HepG2 (cell line): ENCODE measurements at regions not wholly inside any gene's neighbourhood (a gene's known extent, or its start where the extent isn't known, plus 50 kb on each side); places are given as distances from the start of the nearest gene placed in this dataset.

Experiments used
- ATAC-seq: fragments of 200-7000 bp; cut with Tn5 transposase; 3 replicates; pipeline ENCODE4 v1.9.1; 2020; ENCODE audit warnings: mild to moderate bottlenecking, moderate library complexity
- BruUV-seq: library from RNA; stranded (reverse); fragments of 400-500 nt; replicated peaks from 2 replicates; lab custom pipeline; 2021; lab: Mats Ljungman, UMichigan
- CTCF ChIA-PET: fragments of 300-600 bp; formaldehyde crosslinking; extraction: SDS; loops from one replicate; lab custom pipeline; 2021; ENCODE audit warnings: low total read pairs, inconsistent platforms, low intra/inter-chr PET ratio; lab: Yijun Ruan, JAX
- POLR2A ChIA-PET: fragments of 350-600 bp; sonication (Branson Sonifier 250); formaldehyde crosslinking; loops from one replicate; lab custom pipeline; 2020; ENCODE audit warnings: antibody characterized with exemption, inconsistent platforms; lab: Yijun Ruan, JAX
- DNase-seq: peaks from one replicate; pipeline ENCODE4 v3.0.0-alpha.2; 2015; ENCODE audit warnings: low spot score
- FAIRE-seq: peaks from 3 replicates; lab custom pipeline; 2011; peaks lifted over from hg19 to GRCh38; lab: Jason Lieb, UNC
- H2AFZ ChIP-seq: one replicate; pipeline ENCODE4 v1.6.1; 2011; ENCODE audit warnings: low read length, inconsistent platforms
- H3K27ac ChIP-seq: fragments of 300-600 bp; 3 replicates; pipeline ENCODE4 v1.8.0; 2011; ENCODE audit warnings: mixed run types, mild to moderate bottlenecking, mixed read lengths, low read length, inconsistent platforms; ENCODE audit not compliant: insufficient read depth; ENCODE audit errors: extremely low read length
- H3K27me3 ChIP-seq, 2 experiments: fragments of 200-600 bp in 1 of 2; 2 replicates in 1 of 2; 3 replicates in 1 of 2; pipeline versions ENCODE4 v1.6.0 to v1.8.0; 2011; ENCODE audit warnings: low read length in 2 of 2, mild to moderate bottlenecking in 2 of 2, moderate library complexity in 2 of 2, inconsistent platforms in 1 of 2; ENCODE audit not compliant: insufficient read depth in 2 of 2, control insufficient read depth in 1 of 2
- H3K36me3 ChIP-seq, 2 experiments: fragments of 200-600 bp in 1 of 2; replicated peaks in 1 of 2; 2 replicates in 1 of 2; 3 replicates in 1 of 2; pipeline versions ENCODE4 v1.5.1 to v1.8.0; 2011; ENCODE audit warnings: low read length in 2 of 2, inconsistent platforms in 1 of 2; ENCODE audit not compliant: insufficient read depth in 2 of 2, control insufficient read depth in 1 of 2
- H3K4me1 ChIP-seq: 2 replicates; pipeline ENCODE4 v1.5.1; 2012; ENCODE audit warnings: low read length, inconsistent platforms; ENCODE audit not compliant: insufficient read depth
- H3K4me2 ChIP-seq: 2 replicates; pipeline ENCODE4 v1.6.0; 2011; ENCODE audit warnings: low read depth, low read length, inconsistent platforms
- H3K4me3 ChIP-seq, 3 experiments: fragments of 200-600 bp in 1 of 3; sonication (generic), shearing (Covaris generic) in 1 of 3; replicated peaks in 1 of 3; 2 replicates each; pipeline ENCODE4 v1.5.1; 2011 to 2016; ENCODE audit warnings: low read length in 3 of 3, inconsistent platforms in 2 of 3, low read depth in 2 of 3, mild to moderate bottlenecking in 2 of 3, control low read depth in 1 of 3, mixed read lengths in 1 of 3; ENCODE audit not compliant: insufficient read depth in 1 of 3
- H3K79me2 ChIP-seq: one replicate; pipeline ENCODE4 v1.6.1; 2011; ENCODE audit warnings: low read length, inconsistent platforms; ENCODE audit not compliant: insufficient read depth
- H3K9ac ChIP-seq: 2 replicates; pipeline ENCODE4 v1.6.0; 2011; ENCODE audit warnings: mild to moderate bottlenecking, low read depth, low read length, inconsistent platforms; ENCODE audit not compliant: insufficient read depth
- H3K9me3 ChIP-seq: 2 replicates; pipeline ENCODE4 v1.5.1; 2012; ENCODE audit warnings: mild to moderate bottlenecking, low read length
- H4K20me1 ChIP-seq: 2 replicates; pipeline ENCODE4 v1.6.0; 2011; ENCODE audit warnings: inconsistent platforms, mild to moderate bottlenecking, low read length, moderate library complexity; ENCODE audit not compliant: insufficient read depth
- ERF ChIP-seq: IDR thresholded peaks from 2 replicates; pipeline ENCODE4 v1.6.1; 2018; ENCODE audit warnings: missing biosample characterization, missing genetic modification reagents
- KLF13 ChIP-seq: sonication (generic); formaldehyde crosslinking; IDR thresholded peaks from 2 replicates; pipeline ENCODE4 v1.4.0; 2020; ENCODE audit warnings: mild to moderate bottlenecking, missing genetic modification reagents
- NCOA1 ChIP-seq: sonication (generic); formaldehyde crosslinking; IDR thresholded peaks from 2 replicates; pipeline ENCODE4 v1.9.0; 2021; ENCODE audit warnings: missing genetic modification reagents
- PAF1 ChIP-seq: IDR thresholded peaks from 2 replicates; pipeline ENCODE4 v1.6.1; 2016; ENCODE audit warnings: missing genetic modification reagents, missing compliant biosample characterization
- SSRP1 ChIP-seq: IDR thresholded peaks from 2 replicates; pipeline ENCODE4 v1.6.1; 2016; ENCODE audit warnings: control low read depth
- TAF1 ChIP-seq: sonication (generic); formaldehyde crosslinking; IDR thresholded peaks from 2 replicates; pipeline ENCODE4 v1.4.0; 2020; ENCODE audit warnings: missing genetic modification reagents
- ZKSCAN5 ChIP-seq: sonication (generic); formaldehyde crosslinking; IDR thresholded peaks from 2 replicates; pipeline ENCODE4 v1.5.1; 2020; ENCODE audit warnings: mild to moderate bottlenecking, missing genetic modification reagents
- ZNF501 ChIP-seq: sonication (generic); formaldehyde crosslinking; IDR thresholded peaks from 2 replicates; pipeline ENCODE4 v1.5.1; 2020; ENCODE audit warnings: mild to moderate bottlenecking, moderate library complexity, missing genetic modification reagents
- ZNF709 ChIP-seq: sonication (generic); formaldehyde crosslinking; IDR thresholded peaks from 2 replicates; pipeline ENCODE4 v1.5.0; 2020; ENCODE audit warnings: mild to moderate bottlenecking, missing genetic modification reagents
- ZNF772 ChIP-seq: sonication (generic); formaldehyde crosslinking; IDR thresholded peaks from 2 replicates; pipeline ENCODE4 v1.5.0; 2020; ENCODE audit warnings: mild to moderate bottlenecking, missing genetic modification reagents
- in situ Hi-C: cut with HindIII; loops from 2 replicates; pipeline ENCODE4 v1.10.0; 2017; ENCODE audit warnings: low pct_unique_long_range_greater_than_20kb; ENCODE audit not compliant: extremely low pct_ligation_motif_present
- intact Hi-C: fragments of 100-400 bp; cut with micrococcal nuclease; formaldehyde crosslinking; loops from one replicate; pipeline ENCODE4 v1.10.0; 2022; ENCODE audit not compliant: unreplicated experiment
- TF ChIP-seq, protein P1 (sequence below): sonication (generic); formaldehyde crosslinking; IDR thresholded peaks from 2 replicates; pipeline ENCODE4 v1.4.0; 2020; ENCODE audit warnings: missing genetic modification reagents, borderline replicate concordance

DNA sequence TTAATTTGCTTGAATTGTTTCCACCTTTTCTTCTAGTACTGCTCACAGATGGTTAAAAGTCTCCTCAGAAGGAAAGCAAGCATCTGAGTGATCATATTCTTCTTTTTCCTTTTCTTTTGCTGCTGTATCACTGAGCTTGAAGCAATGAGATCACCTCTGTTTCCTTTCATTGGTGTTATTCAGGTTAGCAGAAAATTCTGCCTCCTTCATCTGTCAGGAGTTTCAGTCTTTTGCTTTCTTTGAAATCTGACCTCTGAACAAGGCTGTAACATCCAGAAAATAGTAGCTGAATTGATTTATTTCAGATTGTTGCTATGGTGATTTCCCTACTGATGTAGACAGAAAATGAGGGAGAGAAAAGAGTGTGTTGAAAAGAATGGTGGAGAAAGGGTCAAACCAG, 343.0 kb downstream of the MFSD1 start:
- Histone ChIP-seq H2AFZ (no peak overlapping the region), H3K27ac (no peak overlapping the region), H3K36me3 (no peaks in the 10 kb centered on the region), H3K4me1 (no peaks in the 10 kb centered on the region), H4K20me1 (no peaks in the 10 kb centered on the region), H3K79me2 (no peaks in the 10 kb centered on the region), H3K9me3 (no peaks in the 10 kb centered on the region), H3K4me3 (no peak overlapping the region), H3K9ac (no peak overlapping the region), H3K27me3 (no peaks in the 10 kb centered on the region; a peak in 1 of 5 replicates), H3K4me2 (no peak overlapping the region)
- BruUV-seq: no TSS peak
- DNase-seq (no peak), FAIRE-seq (no peak), ATAC-seq (no peak)
- intact Hi-C loops (no loop called here), in situ Hi-C loops (no loop called here)
- ChIA-PET POLR2A (no interaction called here), CTCF (no interaction called here)
- TF ChIP-seq SSRP1 (CRISPR knock-in tag): no peak
- TF ChIP-seq PAF1 (CRISPR knock-in tag): no peak
- TF ChIP-seq ZNF709 (CRISPR knock-in tag): no peak
- TF ChIP-seq ZNF501 (CRISPR knock-in tag): no peak
- TF ChIP-seq ZKSCAN5 (CRISPR knock-in tag): no peak
- TF ChIP-seq, protein P1, sequence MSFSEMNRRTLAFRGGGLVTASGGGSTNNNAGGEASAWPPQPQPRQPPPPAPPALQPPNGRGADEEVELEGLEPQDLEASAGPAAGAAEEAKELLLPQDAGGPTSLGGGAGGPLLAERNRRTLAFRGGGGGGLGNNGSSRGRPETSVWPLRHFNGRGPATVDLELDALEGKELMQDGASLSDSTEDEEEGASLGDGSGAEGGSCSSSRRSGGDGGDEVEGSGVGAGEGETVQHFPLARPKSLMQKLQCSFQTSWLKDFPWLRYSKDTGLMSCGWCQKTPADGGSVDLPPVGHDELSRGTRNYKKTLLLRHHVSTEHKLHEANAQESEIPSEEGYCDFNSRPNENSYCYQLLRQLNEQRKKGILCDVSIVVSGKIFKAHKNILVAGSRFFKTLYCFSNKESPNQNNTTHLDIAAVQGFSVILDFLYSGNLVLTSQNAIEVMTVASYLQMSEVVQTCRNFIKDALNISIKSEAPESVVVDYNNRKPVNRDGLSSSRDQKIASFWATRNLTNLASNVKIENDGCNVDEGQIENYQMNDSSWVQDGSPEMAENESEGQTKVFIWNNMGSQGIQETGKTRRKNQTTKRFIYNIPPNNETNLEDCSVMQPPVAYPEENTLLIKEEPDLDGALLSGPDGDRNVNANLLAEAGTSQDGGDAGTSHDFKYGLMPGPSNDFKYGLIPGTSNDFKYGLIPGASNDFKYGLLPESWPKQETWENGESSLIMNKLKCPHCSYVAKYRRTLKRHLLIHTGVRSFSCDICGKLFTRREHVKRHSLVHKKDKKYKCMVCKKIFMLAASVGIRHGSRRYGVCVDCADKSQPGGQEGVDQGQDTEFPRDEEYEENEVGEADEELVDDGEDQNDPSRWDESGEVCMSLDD (CRISPR knock-in tag): no peak
- no peak for TF ChIP-seq TAF1
- TF ChIP-seq NCOA1 (CRISPR knock-in tag): no peak
- TF ChIP-seq ZNF772: no peak
- no peak for TF ChIP-seq KLF13 (CRISPR knock-in tag)
- TF ChIP-seq ERF (CRISPR knock-in tag): no peak
